ENCODE measurements at regions not wholly inside any gene's neighbourhood (a gene's known extent, or its start where the extent isn't known, plus 50 kb on each side); places are given as distances from the start of the nearest gene placed in this dataset.

DNA sequence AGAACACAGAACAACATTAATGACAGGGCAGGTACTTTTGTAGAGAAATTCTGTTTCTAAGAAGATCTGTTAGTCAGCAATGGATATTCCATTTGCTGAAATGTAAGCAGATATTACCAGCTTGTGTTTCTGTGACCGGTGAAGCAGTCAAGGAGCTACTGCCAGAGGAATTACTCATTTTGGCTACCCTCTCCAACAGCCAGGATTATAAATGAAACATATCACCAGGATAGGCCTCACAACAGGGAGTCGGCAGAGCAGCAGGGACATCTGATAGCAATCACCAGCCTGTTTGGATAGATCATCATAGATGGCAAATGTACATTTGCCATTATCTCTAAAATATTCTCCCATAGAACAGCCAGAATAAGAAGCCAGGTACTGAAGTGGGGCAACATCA is 440.7 kb downstream of the KCNH5 start:
- TF ChIP-seq, protein P1, sequence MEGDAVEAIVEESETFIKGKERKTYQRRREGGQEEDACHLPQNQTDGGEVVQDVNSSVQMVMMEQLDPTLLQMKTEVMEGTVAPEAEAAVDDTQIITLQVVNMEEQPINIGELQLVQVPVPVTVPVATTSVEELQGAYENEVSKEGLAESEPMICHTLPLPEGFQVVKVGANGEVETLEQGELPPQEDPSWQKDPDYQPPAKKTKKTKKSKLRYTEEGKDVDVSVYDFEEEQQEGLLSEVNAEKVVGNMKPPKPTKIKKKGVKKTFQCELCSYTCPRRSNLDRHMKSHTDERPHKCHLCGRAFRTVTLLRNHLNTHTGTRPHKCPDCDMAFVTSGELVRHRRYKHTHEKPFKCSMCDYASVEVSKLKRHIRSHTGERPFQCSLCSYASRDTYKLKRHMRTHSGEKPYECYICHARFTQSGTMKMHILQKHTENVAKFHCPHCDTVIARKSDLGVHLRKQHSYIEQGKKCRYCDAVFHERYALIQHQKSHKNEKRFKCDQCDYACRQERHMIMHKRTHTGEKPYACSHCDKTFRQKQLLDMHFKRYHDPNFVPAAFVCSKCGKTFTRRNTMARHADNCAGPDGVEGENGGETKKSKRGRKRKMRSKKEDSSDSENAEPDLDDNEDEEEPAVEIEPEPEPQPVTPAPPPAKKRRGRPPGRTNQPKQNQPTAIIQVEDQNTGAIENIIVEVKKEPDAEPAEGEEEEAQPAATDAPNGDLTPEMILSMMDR (IDR thresholded peaks at IDR 0.05), result no peak
- TF ChIP-seq POLR2A (IDR thresholded peaks at IDR 0.05), result no peak
- no peak for TF ChIP-seq EP300 (IDR thresholded peaks at IDR 0.05)
